Pancreas (tissue), 10 donors: ENCODE measurements at regions not wholly inside any gene's neighbourhood (a gene's known extent, or its start where the extent isn't known, plus 50 kb on each side); places are given as distances from the start of the nearest gene placed in this dataset.

Experiments
- ATAC-seq, 4 donors: fragments of 200-7000 bp; cut with Tn5 transposase; one replicate each; pipeline versions ENCODE4 v1.8.0 to v1.9.1; 2020; ENCODE audit warnings: mild to moderate bottlenecking in 4 of 4, moderate library complexity in 4 of 4
- DNase-seq, 6 donors: peaks; one replicate each; pipeline ENCODE4 v3.0.0-alpha.2; 2020
- FAIRE-seq: peaks from 2 replicates; lab custom pipeline; 2012; peaks lifted over from hg19 to GRCh38; lab: Jason Lieb, UNC
- H3K27ac ChIP-seq, 4 donors: fragments of 200-600 bp; sonication (generic); 1 replicate in 3 of 4; 2 replicates in 1 of 4; pipeline versions ENCODE4 v1.5.0 to v1.8.0; 2020
- H3K27me3 ChIP-seq, 4 donors: fragments of 200-600 bp; one replicate each; pipeline ENCODE4 v1.8.0; 2021
- H3K36me3 ChIP-seq, 3 donors: fragments of 200-600 bp; sonication (generic) in 1 of 3; one replicate each; pipeline versions ENCODE4 v1.5.0 to v1.8.0; 2020 to 2021
- H3K4me1 ChIP-seq, 3 donors: fragments of 200-600 bp; one replicate each; pipeline ENCODE4 v1.8.0; 2021
- H3K4me3 ChIP-seq, 4 donors: fragments of 200-600 bp; sonication (generic) in 2 of 4; one replicate each; pipeline versions ENCODE4 v1.5.0 to v1.8.0; 2020 to 2021
- H3K9me3 ChIP-seq, 4 donors: fragments of 200-600 bp; one replicate each; pipeline ENCODE4 v1.8.0; 2021
- WGBS, 2 donors: extraction: QIAGEN DNeasy Blood & Tissue Kit; methylation state at CpG; one replicate each; pipeline ENCODE4 v1.1.7; 2013; 5-methylcytosine and 5-hydroxymethylcytosine counted together
- intact Hi-C, 3 donors: fragments of 100-400 bp; cut with DNase I; formaldehyde crosslinking; loops; one replicate each; pipeline versions ENCODE4 v1.11.1 to v1.14.2; 2022
- TF ChIP-seq, protein P1 (sequence below), 4 donors: fragments of 200-600 bp; sonication (generic) in 3 of 4; IDR thresholded peaks; one replicate each; pipeline versions ENCODE4 v1.5.0 to v1.8.0; 2021; ENCODE audit warnings: antibody characterized with exemption in 4 of 4
- donor health status: healthy with polysubstance abuse.
- donor health status: DM: no; HTN: no; CAD: no; lungs with moderate emphysema.
- donor health status: DM: no; HTN: no; CAD: no.
- donor health status: control.
- donor health status: control.
- donor health status: Bipolar disorder and iron deficiency.
- donor health status: DM: yes; HTN: yes; CAD: no.
- donor health status: DM: no; HTN: no; CAD: no.
- donor health status: DM: no; HTN: no; CAD: no.
- donor health status: DM: yes; HTN: yes; CAD: no.

DNA sequence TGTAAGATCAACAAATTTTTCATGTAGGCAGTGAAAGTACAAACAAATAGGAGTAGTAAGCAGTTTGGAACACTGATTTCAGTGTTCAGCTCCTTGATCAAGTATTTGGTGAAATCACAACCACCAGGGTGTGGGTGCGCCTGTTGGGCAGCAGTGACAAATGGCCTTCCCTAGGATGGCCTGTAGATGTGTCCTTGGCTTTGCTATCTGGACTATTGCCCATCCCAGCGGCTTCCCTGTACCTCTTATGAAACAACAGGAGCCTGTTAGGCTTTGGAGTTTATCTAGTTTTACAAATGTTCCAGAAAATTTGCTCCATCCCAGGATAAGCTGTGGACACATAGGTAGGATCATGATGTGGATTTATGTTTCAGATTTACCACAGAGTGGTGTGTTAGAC, 216.8 kb upstream of the FAT1 start:
- intact Hi-C loops = no loop called here
- WGBS, 2 donors = 44 to 47% methylated on average over 2 of the region's 2 CpGs
- Histone ChIP-seq H3K27ac (no peak overlapping the region), H3K9me3 (no peaks in the 10 kb centered on the region), H3K4me1 (peaks cover 11 to 25% (median 24%) of the 10 kb centered on the region in 3 donors), H3K27me3 (no peaks in the 10 kb centered on the region), H3K4me3 (no peak overlapping the region), H3K36me3 (no peaks in the 10 kb centered on the region)
- DNase-seq (no peak), ATAC-seq (no peak), FAIRE-seq (no peak)
- TF ChIP-seq, protein P1, sequence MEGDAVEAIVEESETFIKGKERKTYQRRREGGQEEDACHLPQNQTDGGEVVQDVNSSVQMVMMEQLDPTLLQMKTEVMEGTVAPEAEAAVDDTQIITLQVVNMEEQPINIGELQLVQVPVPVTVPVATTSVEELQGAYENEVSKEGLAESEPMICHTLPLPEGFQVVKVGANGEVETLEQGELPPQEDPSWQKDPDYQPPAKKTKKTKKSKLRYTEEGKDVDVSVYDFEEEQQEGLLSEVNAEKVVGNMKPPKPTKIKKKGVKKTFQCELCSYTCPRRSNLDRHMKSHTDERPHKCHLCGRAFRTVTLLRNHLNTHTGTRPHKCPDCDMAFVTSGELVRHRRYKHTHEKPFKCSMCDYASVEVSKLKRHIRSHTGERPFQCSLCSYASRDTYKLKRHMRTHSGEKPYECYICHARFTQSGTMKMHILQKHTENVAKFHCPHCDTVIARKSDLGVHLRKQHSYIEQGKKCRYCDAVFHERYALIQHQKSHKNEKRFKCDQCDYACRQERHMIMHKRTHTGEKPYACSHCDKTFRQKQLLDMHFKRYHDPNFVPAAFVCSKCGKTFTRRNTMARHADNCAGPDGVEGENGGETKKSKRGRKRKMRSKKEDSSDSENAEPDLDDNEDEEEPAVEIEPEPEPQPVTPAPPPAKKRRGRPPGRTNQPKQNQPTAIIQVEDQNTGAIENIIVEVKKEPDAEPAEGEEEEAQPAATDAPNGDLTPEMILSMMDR (IDR thresholded peaks at IDR 0.05) = no peak

DNA sequence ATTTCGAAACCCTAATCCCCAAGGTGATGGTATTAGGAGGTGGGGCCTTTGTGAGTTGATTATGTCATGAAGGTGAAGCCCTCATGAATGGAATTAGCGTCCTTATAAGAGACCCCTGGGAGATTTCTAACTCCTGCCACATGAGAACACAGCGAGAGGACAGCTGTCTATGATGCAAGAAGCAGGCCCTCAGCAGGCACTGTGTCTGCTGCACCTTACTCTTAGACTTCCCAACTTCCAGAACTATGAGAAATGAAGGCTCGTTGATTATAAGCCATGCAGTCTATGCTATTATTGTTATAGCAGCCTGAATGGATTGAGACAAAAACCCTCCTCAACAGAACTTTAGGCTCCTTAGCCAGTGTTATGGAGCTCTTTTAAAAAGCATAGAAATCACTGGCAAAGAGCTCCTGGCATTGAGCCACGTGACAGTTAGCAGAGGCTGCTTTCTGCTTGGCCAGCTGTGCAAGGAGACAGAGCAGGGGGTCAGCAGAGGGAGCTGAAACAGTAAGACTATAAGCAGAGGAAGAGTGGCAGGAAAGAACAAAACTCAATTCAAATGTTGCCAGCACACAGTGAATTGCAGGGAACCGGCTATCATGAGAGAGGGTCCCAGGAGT, 219.2 kb upstream of the FAT1 start:
- DNase-seq = peak in 3 of 6 donors; percentile 25 to 46 (median 37)

DNA sequence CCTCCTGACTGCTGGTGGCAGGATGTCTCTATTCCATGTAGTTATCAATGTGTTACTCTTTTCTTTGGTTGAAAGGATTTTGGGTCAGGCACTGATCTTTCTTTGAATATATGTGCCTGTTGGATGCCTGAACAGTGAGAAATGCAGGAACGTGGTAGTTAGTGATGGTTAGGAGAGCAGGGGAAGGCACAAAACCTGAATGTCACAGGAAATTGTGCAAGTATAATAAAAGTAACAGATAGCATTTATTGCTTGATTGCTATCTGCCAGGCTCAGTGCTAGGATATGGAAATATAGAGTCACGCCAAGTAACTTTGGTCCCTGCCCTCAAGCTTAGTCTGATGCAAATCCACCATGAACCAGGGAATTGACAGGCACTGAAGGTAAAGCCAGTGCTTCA, 219.8 kb upstream of the FAT1 start:
- intact Hi-C loops = no loop called here
- FAIRE-seq = no peak
- WGBS, 2 donors = 91 to 99% methylated on average over 2 of the region's 2 CpGs
- Histone ChIP-seq H3K4me3 (no peak overlapping the region), H3K27me3 (no peaks in the 10 kb centered on the region), H3K36me3 (no peaks in the 10 kb centered on the region), H3K4me1 (peaks cover 14 to 33% (median 33%) of the 10 kb centered on the region in 3 donors), H3K27ac (no peak overlapping the region), H3K9me3 (no peaks in the 10 kb centered on the region)
- DNase-seq = no peak
- no peak for ATAC-seq
- TF ChIP-seq, protein P1 (IDR thresholded peaks at IDR 0.05) = no peak

More for the DNA sequence above, 219.2 kb upstream of the FAT1 start:
- no peak overlapping the region for H3K27ac ChIP-seq
- H3K27me3 ChIP-seq = no peaks in the 10 kb centered on the region
- H3K4me3 ChIP-seq = no peak overlapping the region
- H3K4me1 ChIP-seq = peaks cover 8 to 28% (median 27%) of the 10 kb centered on the region in 3 donors
- intact Hi-C loops = no loop called here
- H3K36me3 ChIP-seq = no peaks in the 10 kb centered on the region
- no peak for ATAC-seq
- WGBS, 2 donors = 45 to 54% methylated on average over 6 of the region's 6 CpGs
- TF ChIP-seq, protein P1 (IDR thresholded peaks at IDR 0.05) = no peak
- no peaks in the 10 kb centered on the region for H3K9me3 ChIP-seq
- no peak for FAIRE-seq

DNA sequence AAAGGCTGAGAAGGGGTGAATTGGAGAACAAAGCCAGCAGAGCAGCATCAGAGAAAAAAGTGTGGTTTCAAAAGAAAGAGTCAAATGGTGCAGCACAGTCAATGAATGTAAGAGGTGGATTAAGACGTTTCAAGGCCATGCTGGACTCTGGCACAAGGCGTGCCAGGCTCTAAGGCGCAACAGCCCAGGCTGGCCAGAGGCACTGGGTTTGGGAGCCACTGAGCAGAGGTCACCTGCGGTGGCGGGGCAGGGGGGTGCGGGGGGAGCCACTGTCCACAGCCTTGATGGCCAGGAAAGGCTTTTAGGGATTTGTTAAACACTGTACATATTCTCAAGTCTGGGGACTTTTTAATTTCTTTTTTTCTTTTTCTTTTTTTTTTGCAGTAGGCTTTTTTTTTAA, 222.5 kb upstream of the FAT1 start:
- ATAC-seq (peak; percentile 52 to 68 (median 60)), FAIRE-seq (no peak), DNase-seq (peak; percentile 62 to 77 (median 71))
- Histone ChIP-seq H3K36me3 (no peaks in the 10 kb centered on the region), H3K9me3 (no peaks in the 10 kb centered on the region), H3K4me3 (no peak overlapping the region), H3K27me3 (no peaks in the 10 kb centered on the region), H3K4me1 (peaks cover 22 to 53% (median 46%) of the 10 kb centered on the region in 3 donors), H3K27ac (peak overlapping the region in 3 of 4 donors; percentile 60 to 68 (median 61))
- TF ChIP-seq, protein P1 (IDR thresholded peaks at IDR 0.05) = no peak
- intact Hi-C loops = no loop called here
- WGBS, 2 donors = 36 to 43% methylated on average over 6 of the region's 6 CpGs

DNA sequence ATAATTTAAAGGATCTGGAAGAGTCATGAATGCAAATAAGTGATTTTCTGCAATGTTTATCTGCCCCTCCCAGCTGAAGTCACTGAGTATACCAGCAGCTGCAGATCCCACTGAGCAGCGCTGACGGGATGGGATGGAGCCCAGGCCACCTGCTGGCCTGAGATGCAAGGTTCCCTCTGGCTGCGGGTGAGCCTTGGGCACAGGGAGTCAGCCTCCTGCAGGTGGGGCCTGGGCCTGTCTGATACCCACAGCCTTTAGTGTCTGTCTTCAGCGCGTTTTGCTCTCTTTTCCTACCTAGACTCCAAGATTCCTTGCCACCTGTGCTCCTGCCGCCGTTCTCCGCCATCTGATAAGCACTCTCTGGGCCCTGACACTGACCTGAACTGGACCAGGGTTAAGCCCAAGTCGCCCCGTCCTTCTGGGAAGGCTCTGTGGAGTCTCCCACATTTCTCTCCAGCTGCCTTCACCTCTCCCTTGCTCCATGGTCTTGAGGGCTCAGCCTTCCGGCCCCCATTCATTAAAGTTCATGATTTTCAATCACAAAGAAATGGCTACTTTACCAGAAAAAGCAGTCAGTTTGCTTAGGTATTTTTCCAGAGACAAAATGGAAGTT, 223.1 kb upstream of the FAT1 start:
- no peak overlapping the region for H3K4me3 ChIP-seq
- WGBS, 2 donors = 40 to 51% methylated on average over 9 to 11 of the region's 11 CpGs
- H3K9me3 ChIP-seq = no peaks in the 10 kb centered on the region
- intact Hi-C loops = no loop called here
- peaks cover 22 to 53% (median 46%) of the 10 kb centered on the region in 3 donors for H3K4me1 ChIP-seq
- H3K27ac ChIP-seq = peak overlapping the region; percentile 60 to 68 (median 64)
- TF ChIP-seq, protein P1 (IDR thresholded peaks at IDR 0.05) = peak in 3 of 4 donors; percentile 11 to 43 (median 17)
- no peaks in the 10 kb centered on the region for H3K27me3 ChIP-seq
- no peaks in the 10 kb centered on the region for H3K36me3 ChIP-seq
- peak; percentile 78 to 87 (median 85) for ATAC-seq
- FAIRE-seq = no peak
- peak; percentile 75 to 88 (median 81) for DNase-seq
